Aorta (tissue), 5 donors: ENCODE measurements at regions not wholly inside any gene's neighbourhood (a gene's known extent, or its start where the extent isn't known, plus 50 kb on each side); places are given as distances from the start of the nearest gene placed in this dataset.

Experiments used
- ATAC-seq: fragments of 200-7000 bp; cut with Tn5 transposase; one replicate; pipeline ENCODE4 v1.9.1; 2022; ENCODE audit warnings: moderate library complexity; ENCODE audit not compliant: low FRiP score
- DNase-seq, 2 donors: peaks; one replicate each; pipeline ENCODE4 v3.0.0-alpha.2; 2020
- H3K27ac ChIP-seq, 2 donors: one replicate each; pipeline ENCODE4 v1.5.1; 2013; ENCODE audit warnings: low read length in 2 of 2, mild to moderate bottlenecking in 2 of 2, moderate library complexity in 2 of 2, control low read depth in 1 of 2, inconsistent platforms in 1 of 2, low read depth in 1 of 2
- H3K27me3 ChIP-seq, 2 donors: one replicate each; pipeline ENCODE4 v1.6.1; 2013; ENCODE audit warnings: control low read depth in 1 of 2, low read length in 1 of 2, mild to moderate bottlenecking in 1 of 2, moderate library complexity in 1 of 2; ENCODE audit not compliant: insufficient read depth in 2 of 2, control insufficient read depth in 1 of 2
- H3K36me3 ChIP-seq, 2 donors: one replicate each; pipeline ENCODE4 v1.6.1; 2013; ENCODE audit warnings: control low read depth in 1 of 2, low read length in 1 of 2, mild to moderate bottlenecking in 1 of 2; ENCODE audit not compliant: insufficient read depth in 2 of 2, control insufficient read depth in 1 of 2
- H3K4me1 ChIP-seq, 2 donors: one replicate each; pipeline ENCODE4 v1.6.1; 2013; ENCODE audit warnings: low read length in 2 of 2, control low read depth in 1 of 2, mild to moderate bottlenecking in 1 of 2, moderate library complexity in 1 of 2; ENCODE audit not compliant: insufficient read depth in 2 of 2, control insufficient read depth in 1 of 2
- H3K4me3 ChIP-seq, 2 donors: one replicate each; pipeline ENCODE4 v1.5.1; 2013; ENCODE audit warnings: low read length in 2 of 2, control low read depth in 1 of 2, mild to moderate bottlenecking in 1 of 2
- H3K9me3 ChIP-seq: one replicate; pipeline ENCODE4 v1.6.1; 2013; ENCODE audit warnings: mild to moderate bottlenecking, low read length; ENCODE audit not compliant: control insufficient read depth
- WGBS, 2 donors: extraction: QIAGEN DNeasy Blood & Tissue Kit; methylation state at CpG; one replicate each; pipeline ENCODE4 v1.1.7; 2013; 5-methylcytosine and 5-hydroxymethylcytosine counted together
- intact Hi-C, 2 donors: fragments of 100-400 bp; cut with DNase I; formaldehyde crosslinking; loops; one replicate each; pipeline versions ENCODE4 v1.14.2 to v1.15.0; 2022
- donor health status: healthy with polysubstance abuse.
- donor health status: Bipolar disorder and iron deficiency.
- donor health status: DM: no; HTN: no; CAD: no.
- donor health status: DM: no; HTN: no; CAD: no.
- donor health status: DM: yes; HTN: yes; CAD: no.

- H3K4me3 ChIP-seq: no peak overlapping the region
- H3K27ac ChIP-seq: no peak overlapping the region
- 88 to 91% methylated on average over 9 of the region's 9 CpGs for WGBS, 2 donors
- ATAC-seq (no peak), DNase-seq (no peak)
- no peaks in the 10 kb centered on the region for H3K4me1 ChIP-seq
- H3K27me3 ChIP-seq: no peaks in the 10 kb centered on the region
- no peaks in the 10 kb centered on the region for H3K9me3 ChIP-seq
- intact Hi-C loops: no loop called here
- H3K36me3 ChIP-seq: no peaks in the 10 kb centered on the region
Measured at GRCh38 chr16:85504242-85504641, 108.9 kb upstream of the GSE1 start.

GRCh38 chr16:85505794-85506634 is 107.1 kb upstream of the GSE1 start:
- Histone ChIP-seq H3K4me3 (no peak overlapping the region), H3K36me3 (no peaks in the 10 kb centered on the region), H3K4me1 (no peaks in the 10 kb centered on the region), H3K27ac (no peak overlapping the region), H3K27me3 (no peaks in the 10 kb centered on the region), H3K9me3 (no peaks in the 10 kb centered on the region)
- 92 to 94% methylated on average over 20 of the region's 20 CpGs for WGBS, 2 donors
- intact Hi-C loops: no loop called here
- DNase-seq: no peak
- ATAC-seq: no peak

- Histone ChIP-seq H3K27me3 (no peaks in the 10 kb centered on the region), H3K27ac (no peak overlapping the region), H3K4me3 (no peak overlapping the region), H3K36me3 (no peaks in the 10 kb centered on the region), H3K9me3 (no peaks in the 10 kb centered on the region), H3K4me1 (no peaks in the 10 kb centered on the region)
- ATAC-seq (no peak), DNase-seq (no peak)
- 98 to 99% methylated on average over 8 of the region's 8 CpGs for WGBS, 2 donors
- intact Hi-C loops: no loop called here
Measured at GRCh38 chr16:85506635-85506911, 106.5 kb upstream of the GSE1 start.

DNA sequence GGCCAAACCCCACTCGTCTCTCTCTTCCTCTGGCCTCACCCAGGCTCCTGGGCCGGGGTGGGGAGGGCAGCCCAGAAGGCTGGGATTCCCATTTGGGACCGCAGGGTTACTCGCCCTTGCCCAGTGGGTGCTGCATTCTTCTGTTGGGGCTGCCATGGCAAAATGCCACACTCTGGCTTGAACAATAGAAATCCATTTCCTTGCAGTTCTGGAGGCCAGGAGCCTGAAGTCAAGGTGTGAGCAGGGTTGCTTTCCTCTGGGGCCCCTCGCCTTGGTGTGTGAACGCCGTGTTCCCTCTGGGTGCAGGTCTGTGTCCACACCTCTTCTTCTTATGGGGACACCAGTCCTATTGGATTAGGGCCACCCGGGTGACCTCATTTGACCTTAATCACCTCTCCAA is 105.8 kb upstream of the GSE1 start:
- Histone ChIP-seq H3K4me3 (no peak overlapping the region), H3K4me1 (no peaks in the 10 kb centered on the region), H3K36me3 (no peaks in the 10 kb centered on the region), H3K27ac (no peak overlapping the region), H3K27me3 (no peaks in the 10 kb centered on the region), H3K9me3 (no peaks in the 10 kb centered on the region)
- 86 to 96% methylated on average over 8 of the region's 8 CpGs for WGBS, 2 donors
- ATAC-seq (no peak), DNase-seq (no peak)
- intact Hi-C loops: no loop called here

GRCh38 chr16:85508388-85508787 is 104.7 kb upstream of the GSE1 start:
- ATAC-seq (no peak), DNase-seq (no peak)
- intact Hi-C loops: no loop called here
- Histone ChIP-seq H3K27me3 (no peaks in the 10 kb centered on the region), H3K36me3 (no peaks in the 10 kb centered on the region), H3K9me3 (no peaks in the 10 kb centered on the region), H3K4me3 (no peak overlapping the region), H3K27ac (no peak overlapping the region), H3K4me1 (no peaks in the 10 kb centered on the region)
- 93 to 95% methylated on average over 10 of the region's 10 CpGs for WGBS, 2 donors

GRCh38 chr16:85508993-85509392 is 104.1 kb upstream of the GSE1 start:
- Histone ChIP-seq H3K36me3 (no peaks in the 10 kb centered on the region), H3K4me1 (peaks cover 0 to 3% of the 10 kb centered on the region in 2 donors), H3K4me3 (no peak overlapping the region), H3K27me3 (no peaks in the 10 kb centered on the region), H3K27ac (no peak overlapping the region), H3K9me3 (no peaks in the 10 kb centered on the region)
- ATAC-seq (peak; percentile 3), DNase-seq (no peak)
- intact Hi-C loops: no loop called here
- 89 to 91% methylated on average over 15 of the region's 15 CpGs for WGBS, 2 donors

- Histone ChIP-seq H3K27me3 (no peaks in the 10 kb centered on the region), H3K4me1 (peaks cover 0 to 5% of the 10 kb centered on the region in 2 donors), H3K36me3 (no peaks in the 10 kb centered on the region), H3K4me3 (no peak overlapping the region), H3K27ac (no peak overlapping the region), H3K9me3 (no peaks in the 10 kb centered on the region)
- no peak for DNase-seq
- no peak for ATAC-seq
- intact Hi-C loops: no loop called here
- 90 to 93% methylated on average over 21 of the region's 21 CpGs for WGBS, 2 donors
Measured at GRCh38 chr16:85510041-85510659, 103.0 kb upstream of the GSE1 start.

GRCh38 chr16:85511938-85512807 is 100.9 kb upstream of the GSE1 start:
- DNase-seq (no peak), ATAC-seq (no peak)
- Histone ChIP-seq H3K9me3 (no peaks in the 10 kb centered on the region), H3K27ac (no peak overlapping the region), H3K4me3 (no peak overlapping the region), H3K36me3 (no peaks in the 10 kb centered on the region), H3K4me1 (peaks cover 0 to 5% of the 10 kb centered on the region in 2 donors), H3K27me3 (no peaks in the 10 kb centered on the region)
- intact Hi-C loops: no loop called here
- WGBS, 2 donors: 96% methylated on average over 24 of the region's 24 CpGs
